Effector memory CD8-positive, alpha-beta T cell (primary cell): ENCODE measurements at regions not wholly inside any gene's neighbourhood (a gene's known extent, or its start where the extent isn't known, plus 50 kb on each side); places are given as distances from the start of the nearest gene placed in this dataset.

Source experiments
- ATAC-seq: fragments of 150-1000 bp; cut with Tn5 transposase; replicated peaks from 2 replicates; pipeline ENCODE4 v1.10.0; 2021; ENCODE audit warnings: mild to moderate bottlenecking, moderate library complexity
- DNase-seq, 3 experiments: peaks; one replicate each; pipeline ENCODE4 v3.0.0; 2021
- H3K27ac Mint-ChIP-seq, 2 donors: one replicate each; pipeline ENCODE4 v1.8.0; 2022; ENCODE audit warnings: mild to moderate bottlenecking in 2 of 2, mixed read lengths in 2 of 2, moderate library complexity in 2 of 2
- H3K27me3 Mint-ChIP-seq, 2 donors: one replicate each; pipeline ENCODE4 v1.8.0; 2022; ENCODE audit warnings: mixed read lengths in 2 of 2
- H3K36me3 Mint-ChIP-seq: one replicate; pipeline ENCODE4 v1.8.0; 2022; ENCODE audit warnings: mild to moderate bottlenecking, moderate library complexity, mixed read lengths; ENCODE audit not compliant: insufficient read depth
- H3K4me1 Mint-ChIP-seq, 2 donors: one replicate each; pipeline ENCODE4 v1.8.0; 2022; ENCODE audit warnings: low read depth in 2 of 2, mixed read lengths in 2 of 2
- H3K4me3 Mint-ChIP-seq, 2 donors: one replicate each; pipeline ENCODE4 v1.8.0; 2022; ENCODE audit warnings: mild to moderate bottlenecking in 2 of 2, mixed read lengths in 2 of 2, moderate library complexity in 2 of 2
- H3K9me3 Mint-ChIP-seq, 2 donors: one replicate each; pipeline ENCODE4 v1.8.0; 2022; ENCODE audit warnings: mixed read lengths in 2 of 2

GRCh38 chr6:156150391-156150790, 626.8 kb upstream of the ARID1B start:
- no peak overlapping the region for H3K4me3 Mint-ChIP-seq
- H3K9me3 Mint-ChIP-seq, result peaks cover 7 to 11% of the 10 kb centered on the region in 2 donors
- no peaks in the 10 kb centered on the region for H3K4me1 Mint-ChIP-seq
- DNase-seq, result no peak
- H3K36me3 Mint-ChIP-seq, result no peaks in the 10 kb centered on the region
- no peaks in the 10 kb centered on the region for H3K27me3 Mint-ChIP-seq
- ATAC-seq, result no peak
- H3K27ac Mint-ChIP-seq, result no peak overlapping the region

GRCh38 chr6:156146891-156147290, 630.3 kb upstream of the ARID1B start:
- H3K4me1 Mint-ChIP-seq, result no peaks in the 10 kb centered on the region
- H3K36me3 Mint-ChIP-seq, result no peaks in the 10 kb centered on the region
- DNase-seq (no peak), ATAC-seq (no peak)
- no peak overlapping the region for H3K4me3 Mint-ChIP-seq
- H3K27me3 Mint-ChIP-seq, result no peaks in the 10 kb centered on the region
- H3K27ac Mint-ChIP-seq, result no peak overlapping the region
- peaks cover 14 to 15% of the 10 kb centered on the region in 2 donors for H3K9me3 Mint-ChIP-seq

DNA sequence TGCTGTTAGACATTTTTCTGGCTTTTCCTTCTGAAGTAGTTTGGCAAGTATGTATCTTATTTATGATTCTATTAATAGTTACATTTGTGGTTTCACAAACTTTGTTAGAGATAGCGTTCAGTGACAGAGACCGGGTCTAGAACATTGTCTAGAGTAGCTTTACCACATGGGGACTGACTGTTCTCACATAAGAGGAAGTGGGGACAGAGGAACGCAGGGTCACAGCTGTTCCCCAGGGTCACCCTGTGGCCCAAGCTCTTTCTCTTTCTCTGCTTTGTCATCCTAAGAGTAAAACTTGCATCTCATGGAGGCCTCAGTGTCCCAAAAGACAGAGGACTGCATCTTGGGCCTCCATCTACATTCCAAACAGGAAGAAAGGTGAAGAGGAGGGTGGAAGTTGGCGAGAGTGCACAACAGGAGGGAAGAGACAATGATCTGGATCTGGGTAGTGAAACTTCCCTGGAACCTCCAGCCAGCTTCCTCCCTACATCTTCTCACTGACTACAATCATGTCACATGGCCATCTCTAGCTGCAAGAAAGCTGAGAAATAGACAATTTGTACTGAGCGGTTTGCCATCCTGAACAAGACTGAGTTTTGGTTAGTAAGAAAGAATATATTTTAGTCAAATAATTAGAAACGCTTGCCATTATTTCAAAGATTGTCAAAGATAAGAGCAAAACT, 645.8 kb upstream of the ARID1B start:
- H3K36me3 Mint-ChIP-seq, result no peaks in the 10 kb centered on the region
- no peaks in the 10 kb centered on the region for H3K4me1 Mint-ChIP-seq
- H3K27me3 Mint-ChIP-seq, result no peaks in the 10 kb centered on the region
- H3K4me3 Mint-ChIP-seq, result no peak overlapping the region
- ATAC-seq (no peak), DNase-seq (no peak)
- no peak overlapping the region for H3K27ac Mint-ChIP-seq
- H3K9me3 Mint-ChIP-seq, result peaks cover 1 to 10% of the 10 kb centered on the region in 2 donors

DNA sequence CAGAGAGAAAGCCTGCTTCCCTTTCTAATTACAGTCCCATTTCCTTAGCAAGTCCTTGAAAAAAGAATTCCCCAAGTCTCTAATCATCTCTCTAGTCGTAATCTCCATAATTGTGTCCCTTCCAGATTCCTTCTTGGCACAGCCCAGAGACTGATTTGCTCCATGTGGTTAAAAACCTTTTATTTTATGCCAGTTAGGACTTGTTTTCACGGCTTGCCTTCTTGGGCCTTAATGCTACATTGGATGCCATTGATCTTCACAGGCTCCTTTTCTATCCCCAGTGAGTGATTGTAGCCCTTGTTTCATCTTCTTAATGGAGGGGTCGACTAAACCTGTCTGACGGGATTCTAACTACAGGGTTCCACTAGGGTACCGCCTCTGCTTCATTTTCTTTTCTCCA, 650.6 kb upstream of the ARID1B start:
- no peak for ATAC-seq
- Mint-ChIP-seq H3K9me3 (no peaks in the 10 kb centered on the region), H3K4me1 (no peaks in the 10 kb centered on the region), H3K36me3 (no peaks in the 10 kb centered on the region), H3K27ac (no peak overlapping the region), H3K27me3 (no peaks in the 10 kb centered on the region), H3K4me3 (no peak overlapping the region)
- DNase-seq, result no peak

- no peaks in the 10 kb centered on the region for H3K27me3 Mint-ChIP-seq
- H3K27ac Mint-ChIP-seq, result no peak overlapping the region
- H3K4me1 Mint-ChIP-seq, result no peaks in the 10 kb centered on the region
- no peak for DNase-seq
- H3K9me3 Mint-ChIP-seq, result no peaks in the 10 kb centered on the region
- H3K36me3 Mint-ChIP-seq, result no peaks in the 10 kb centered on the region
- ATAC-seq, result no peak
- H3K4me3 Mint-ChIP-seq, result no peak overlapping the region
These were observed 651.3 kb upstream of the ARID1B start for GRCh38 chr6:156125844-156126243.

- Mint-ChIP-seq H3K36me3 (no peaks in the 10 kb centered on the region), H3K27ac (no peak overlapping the region), H3K27me3 (no peaks in the 10 kb centered on the region), H3K4me3 (no peak overlapping the region), H3K4me1 (no peaks in the 10 kb centered on the region), H3K9me3 (peaks cover 0 to 3% of the 10 kb centered on the region in 2 donors)
- no peak for DNase-seq
- no peak for ATAC-seq
These were observed 653.4 kb upstream of the ARID1B start for GRCh38 chr6:156123731-156124130.

DNA sequence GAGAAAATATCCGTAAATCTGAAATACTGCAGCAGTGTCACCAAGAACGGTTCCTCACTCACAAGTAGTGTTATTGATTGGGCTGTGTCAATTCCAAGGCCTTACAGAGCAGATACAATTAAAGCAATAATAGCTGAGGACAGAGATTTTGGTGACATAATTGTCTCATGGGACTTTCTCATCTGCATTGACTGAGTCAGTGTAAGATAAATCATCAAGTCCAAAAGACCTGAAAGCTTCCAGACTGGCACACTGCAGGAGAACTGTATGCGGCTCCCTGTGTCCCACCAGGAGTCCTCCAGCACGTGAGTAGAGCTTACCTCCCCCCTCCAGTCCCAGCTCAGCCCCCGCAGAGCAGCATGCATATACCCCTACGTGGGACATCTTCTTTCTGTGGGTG, 655.2 kb upstream of the ARID1B start:
- DNase-seq, result no peak
- Mint-ChIP-seq H3K27me3 (no peaks in the 10 kb centered on the region), H3K9me3 (peaks cover under 1 to 11% of the 10 kb centered on the region in 2 donors), H3K36me3 (no peaks in the 10 kb centered on the region), H3K4me1 (no peaks in the 10 kb centered on the region), H3K27ac (no peak overlapping the region), H3K4me3 (no peak overlapping the region)
- ATAC-seq, result no peak

GRCh38 chr6:156114541-156114940, 658.9 kb upstream of the NOX3 start:
- H3K27ac Mint-ChIP-seq, result no peak overlapping the region
- DNase-seq (no peak), ATAC-seq (no peak)
- H3K4me3 Mint-ChIP-seq, result no peak overlapping the region
- no peaks in the 10 kb centered on the region for H3K4me1 Mint-ChIP-seq
- peaks cover 3 to 15% of the 10 kb centered on the region in 2 donors for H3K9me3 Mint-ChIP-seq
- H3K27me3 Mint-ChIP-seq, result no peaks in the 10 kb centered on the region
- no peaks in the 10 kb centered on the region for H3K36me3 Mint-ChIP-seq

DNA sequence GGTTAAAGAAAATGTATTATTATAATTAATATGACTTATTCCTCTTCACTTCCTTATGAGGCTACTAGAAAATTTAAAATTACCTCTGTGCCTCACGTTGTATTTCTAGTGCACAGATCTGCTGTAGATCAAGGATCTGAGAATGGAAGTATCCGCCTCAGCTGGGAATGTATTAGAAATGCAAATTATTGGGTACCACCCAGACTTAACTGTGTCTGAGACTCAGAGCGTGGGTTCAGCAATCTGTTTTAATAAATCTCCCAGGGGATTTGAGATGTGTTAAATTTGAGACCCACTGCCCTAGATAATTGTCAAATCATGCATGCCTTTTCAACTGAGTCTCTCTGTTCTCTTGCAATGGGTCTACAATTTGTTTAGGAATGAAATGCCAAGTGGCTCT, 658.0 kb upstream of the NOX3 start:
- Mint-ChIP-seq H3K4me1 (no peaks in the 10 kb centered on the region), H3K27me3 (no peaks in the 10 kb centered on the region), H3K36me3 (no peaks in the 10 kb centered on the region), H3K4me3 (no peak overlapping the region), H3K27ac (no peak overlapping the region), H3K9me3 (peaks cover 3 to 11% of the 10 kb centered on the region in 2 donors)
- no peak for DNase-seq
- ATAC-seq, result no peak

DNA sequence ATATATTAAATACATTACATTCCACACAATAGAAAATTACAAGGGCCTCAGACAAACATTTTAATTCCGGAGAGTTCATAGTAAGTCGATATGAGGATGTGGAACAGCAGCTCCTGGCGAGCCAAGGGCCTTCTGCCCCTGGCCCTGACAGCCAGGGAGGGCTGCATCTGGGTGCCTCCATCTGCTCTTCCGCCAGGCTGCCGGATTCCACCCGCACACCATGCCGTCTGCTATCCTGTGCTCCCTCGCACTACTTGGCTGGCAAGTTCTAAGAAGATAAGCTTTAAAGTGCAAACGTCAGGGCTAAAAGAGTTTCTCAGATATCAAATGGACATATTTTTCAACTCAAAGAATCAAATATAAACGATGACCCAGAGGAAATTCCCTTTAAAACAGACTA, 656.3 kb upstream of the NOX3 start:
- Mint-ChIP-seq H3K36me3 (no peaks in the 10 kb centered on the region), H3K27ac (no peak overlapping the region), H3K4me3 (no peak overlapping the region), H3K27me3 (no peaks in the 10 kb centered on the region), H3K4me1 (peaks cover 0 to 2% of the 10 kb centered on the region in 2 donors), H3K9me3 (peaks cover 4 to 6% of the 10 kb centered on the region in 2 donors)
- no peak for DNase-seq
- no peak for ATAC-seq

DNA sequence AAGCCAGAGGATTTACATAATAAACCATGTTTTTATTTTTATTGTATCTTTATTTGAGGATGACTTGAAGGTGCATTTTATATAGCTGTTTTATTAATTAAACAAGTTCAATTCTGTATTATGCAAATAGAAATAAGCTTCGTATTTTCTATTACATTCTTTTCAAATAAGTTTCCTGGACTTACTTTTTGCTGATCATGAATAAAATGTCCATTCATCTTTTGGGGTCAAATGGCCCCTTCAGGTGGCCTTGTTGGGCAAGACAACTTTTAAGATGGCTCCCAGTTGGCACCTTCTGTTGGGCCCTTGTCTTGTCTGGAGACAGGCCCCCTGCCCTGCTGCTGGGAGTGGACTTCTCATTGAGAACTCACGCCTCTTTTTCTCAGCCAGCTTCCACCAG, 654.6 kb upstream of the NOX3 start:
- ATAC-seq (no peak), DNase-seq (no peak)
- no peaks in the 10 kb centered on the region for H3K36me3 Mint-ChIP-seq
- H3K4me3 Mint-ChIP-seq, result no peak overlapping the region
- H3K9me3 Mint-ChIP-seq, result peaks cover 0 to 5% of the 10 kb centered on the region in 2 donors
- H3K27ac Mint-ChIP-seq, result no peak overlapping the region
- no peaks in the 10 kb centered on the region for H3K27me3 Mint-ChIP-seq
- peaks cover 0 to 2% of the 10 kb centered on the region in 2 donors for H3K4me1 Mint-ChIP-seq

- ATAC-seq, result no peak
- H3K4me1 Mint-ChIP-seq, result peaks cover 0 to 2% of the 10 kb centered on the region in 2 donors
- no peaks in the 10 kb centered on the region for H3K36me3 Mint-ChIP-seq
- H3K27me3 Mint-ChIP-seq, result no peaks in the 10 kb centered on the region
- no peak overlapping the region for H3K4me3 Mint-ChIP-seq
- no peak for DNase-seq
- no peak overlapping the region for H3K27ac Mint-ChIP-seq
- peaks cover 0 to 5% of the 10 kb centered on the region in 2 donors for H3K9me3 Mint-ChIP-seq
These were observed 654.1 kb upstream of the NOX3 start for GRCh38 chr6:156109713-156110112.

GRCh38 chr6:156107624-156108101, 652.0 kb upstream of the NOX3 start:
- Mint-ChIP-seq H3K27ac (no peak overlapping the region), H3K9me3 (peaks cover 0 to 5% of the 10 kb centered on the region in 2 donors), H3K27me3 (no peaks in the 10 kb centered on the region), H3K4me1 (peaks cover 0 to 2% of the 10 kb centered on the region in 2 donors), H3K36me3 (no peaks in the 10 kb centered on the region), H3K4me3 (no peak overlapping the region)
- no peak for DNase-seq
- peak; percentile 66 for ATAC-seq

GRCh38 chr6:156102129-156102528, 646.5 kb upstream of the NOX3 start:
- H3K36me3 Mint-ChIP-seq, result no peaks in the 10 kb centered on the region
- H3K4me3 Mint-ChIP-seq, result no peak overlapping the region
- DNase-seq (no peak), ATAC-seq (no peak)
- peaks cover 0 to 2% of the 10 kb centered on the region in 2 donors for H3K9me3 Mint-ChIP-seq
- H3K27ac Mint-ChIP-seq, result no peak overlapping the region
- H3K27me3 Mint-ChIP-seq, result no peaks in the 10 kb centered on the region
- no peaks in the 10 kb centered on the region for H3K4me1 Mint-ChIP-seq
